ENCODE measurements at regions not wholly inside any gene's neighbourhood (a gene's known extent, or its start where the extent isn't known, plus 50 kb on each side); places are given as distances from the start of the nearest gene placed in this dataset.

DNA sequence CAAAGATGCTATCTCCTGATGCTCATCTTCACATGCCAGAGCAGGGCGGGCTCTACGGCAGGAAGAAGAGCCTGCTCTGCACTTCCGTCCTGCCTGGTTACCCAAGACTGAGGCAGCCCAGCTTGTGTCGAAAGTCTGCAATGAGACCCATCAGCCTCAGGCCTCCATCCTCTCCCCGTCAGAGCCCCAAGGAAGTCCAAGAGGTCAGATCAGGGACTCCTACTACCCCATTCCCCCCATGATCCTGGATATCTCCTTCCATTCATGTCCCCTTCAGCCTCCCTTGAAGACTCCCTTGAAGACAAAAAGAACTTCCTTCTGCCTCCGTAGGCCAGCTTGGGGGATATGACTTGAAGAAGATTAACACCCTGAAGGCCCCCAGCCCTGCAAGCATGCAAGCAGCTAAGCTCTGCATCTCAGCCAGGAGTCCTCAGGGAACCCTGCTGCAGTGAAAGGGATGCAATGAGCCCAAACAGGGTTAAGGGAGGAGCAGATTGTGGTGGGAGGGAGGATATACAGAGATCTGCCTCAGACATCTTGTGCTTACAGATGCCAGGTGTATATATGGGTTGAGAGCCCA is 85.6 kb downstream of the TRIM29 start:
- TF ChIP-seq, protein P1, sequence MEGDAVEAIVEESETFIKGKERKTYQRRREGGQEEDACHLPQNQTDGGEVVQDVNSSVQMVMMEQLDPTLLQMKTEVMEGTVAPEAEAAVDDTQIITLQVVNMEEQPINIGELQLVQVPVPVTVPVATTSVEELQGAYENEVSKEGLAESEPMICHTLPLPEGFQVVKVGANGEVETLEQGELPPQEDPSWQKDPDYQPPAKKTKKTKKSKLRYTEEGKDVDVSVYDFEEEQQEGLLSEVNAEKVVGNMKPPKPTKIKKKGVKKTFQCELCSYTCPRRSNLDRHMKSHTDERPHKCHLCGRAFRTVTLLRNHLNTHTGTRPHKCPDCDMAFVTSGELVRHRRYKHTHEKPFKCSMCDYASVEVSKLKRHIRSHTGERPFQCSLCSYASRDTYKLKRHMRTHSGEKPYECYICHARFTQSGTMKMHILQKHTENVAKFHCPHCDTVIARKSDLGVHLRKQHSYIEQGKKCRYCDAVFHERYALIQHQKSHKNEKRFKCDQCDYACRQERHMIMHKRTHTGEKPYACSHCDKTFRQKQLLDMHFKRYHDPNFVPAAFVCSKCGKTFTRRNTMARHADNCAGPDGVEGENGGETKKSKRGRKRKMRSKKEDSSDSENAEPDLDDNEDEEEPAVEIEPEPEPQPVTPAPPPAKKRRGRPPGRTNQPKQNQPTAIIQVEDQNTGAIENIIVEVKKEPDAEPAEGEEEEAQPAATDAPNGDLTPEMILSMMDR (IDR thresholded peaks at IDR 0.05) = no peak
- no peak overlapping the region for H3K4me3 Mint-ChIP-seq
- intact Hi-C loops (cut with DNase I, micrococcal nuclease) = no loop called here
- no peaks in the 10 kb centered on the region for H3K36me3 ChIP-seq (ENCODE audit: insufficient read depth, low read length)
- DNase-seq = no peak
- POLR2A ChIA-PET = no interaction called here
- no peak overlapping the region for H3K27ac Mint-ChIP-seq
- peaks cover 5% of the 10 kb centered on the region for H3K9me3 Mint-ChIP-seq
- ATAC-seq (ENCODE audit: poor library complexity) = no peak
- H3K9me3 ChIP-seq (ENCODE audit: control insufficient read depth in 1 of 2, insufficient read depth in 1 of 2, low read length in 2 of 2) = peaks cover 7 to 14% of the 10 kb centered on the region in 2 experiments
- no peaks in the 10 kb centered on the region for H3K36me3 Mint-ChIP-seq (ENCODE audit: low read depth)
- H3K4me1 Mint-ChIP-seq (ENCODE audit: low read depth) = no peaks in the 10 kb centered on the region
- peaks cover 33% of the 10 kb centered on the region for H3K27me3 Mint-ChIP-seq
- H3K27ac ChIP-seq (ENCODE audit: low read depth in 1 of 2, low read length in 2 of 2) = no peak overlapping the region
- H3K4me3 ChIP-seq (ENCODE audit: low read length) = no peak overlapping the region
- CTCF ChIA-PET = interaction anchor here (0.7 kb wide), 1 partner anchor 96 kb away, joined by 4 read pairs; no protein-coding TSS in a partner anchor
- H3K4me1 ChIP-seq (ENCODE audit: insufficient read depth, low read length) = no peaks in the 10 kb centered on the region
- no peaks in the 10 kb centered on the region for H3K27me3 ChIP-seq (ENCODE audit: control insufficient read depth in 1 of 2, insufficient read depth in 2 of 2, low read length in 2 of 2)

DNA sequence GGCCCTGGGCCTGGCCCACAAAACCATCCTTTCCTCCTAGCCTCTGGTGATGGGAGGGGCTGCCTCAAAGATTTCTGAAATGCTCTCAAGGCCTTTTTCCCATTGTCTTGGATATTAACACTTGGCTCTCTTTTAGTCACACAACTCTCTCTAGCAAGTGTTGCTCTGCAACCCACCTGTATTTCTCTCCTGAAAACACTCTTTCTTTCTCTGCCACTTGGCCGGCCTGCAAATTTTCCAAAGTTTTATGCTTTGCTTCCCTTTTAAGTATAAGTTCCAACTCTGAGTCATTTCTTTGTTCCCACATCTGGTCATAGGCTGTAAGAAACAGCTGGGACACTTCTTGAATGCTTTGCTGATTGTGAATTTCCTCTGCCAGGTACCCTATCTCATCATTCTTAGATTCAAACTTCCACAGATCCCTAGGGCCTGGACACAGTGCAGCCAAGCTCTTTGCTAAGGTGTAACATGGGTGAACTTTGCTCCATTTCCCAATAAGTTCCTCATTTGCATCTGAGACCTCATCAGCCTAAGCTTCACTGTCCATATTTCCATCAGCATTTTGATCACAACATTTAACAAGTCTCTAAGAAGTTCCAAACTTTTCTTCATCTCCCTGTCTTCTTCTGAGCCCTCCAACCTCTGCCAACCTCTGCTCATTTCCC is 93.8 kb downstream of the TRIM29 start:
- ChIA-PET CTCF (no interaction called here), POLR2A (no interaction called here)
- Histone ChIP-seq H3K4me3 (ENCODE audit: low read length) (no peak overlapping the region), H3K36me3 (ENCODE audit: insufficient read depth, low read length) (no peaks in the 10 kb centered on the region), H3K4me1 (ENCODE audit: insufficient read depth, low read length) (no peaks in the 10 kb centered on the region), H3K27ac (ENCODE audit: low read depth in 1 of 2, low read length in 2 of 2) (no peak overlapping the region), H3K9me3 (ENCODE audit: control insufficient read depth in 1 of 2, insufficient read depth in 1 of 2, low read length in 2 of 2) (peaks cover 9 to 16% of the 10 kb centered on the region in 2 experiments), H3K27me3 (ENCODE audit: control insufficient read depth in 1 of 2, insufficient read depth in 2 of 2, low read length in 2 of 2) (peaks cover 0 to 7% of the 10 kb centered on the region in 2 experiments)
- no peak for ATAC-seq (ENCODE audit: poor library complexity)
- H3K27ac Mint-ChIP-seq = no peak overlapping the region
- no peaks in the 10 kb centered on the region for H3K4me1 Mint-ChIP-seq (ENCODE audit: low read depth)
- DNase-seq = no peak
- H3K36me3 Mint-ChIP-seq (ENCODE audit: low read depth) = no peaks in the 10 kb centered on the region
- no peak overlapping the region for H3K4me3 Mint-ChIP-seq
- peaks cover 27% of the 10 kb centered on the region for H3K27me3 Mint-ChIP-seq
- peaks cover 13% of the 10 kb centered on the region for H3K9me3 Mint-ChIP-seq
- TF ChIP-seq, protein P1 (IDR thresholded peaks at IDR 0.05) = no peak
- intact Hi-C loops (cut with DNase I, micrococcal nuclease) = no loop called here

DNA sequence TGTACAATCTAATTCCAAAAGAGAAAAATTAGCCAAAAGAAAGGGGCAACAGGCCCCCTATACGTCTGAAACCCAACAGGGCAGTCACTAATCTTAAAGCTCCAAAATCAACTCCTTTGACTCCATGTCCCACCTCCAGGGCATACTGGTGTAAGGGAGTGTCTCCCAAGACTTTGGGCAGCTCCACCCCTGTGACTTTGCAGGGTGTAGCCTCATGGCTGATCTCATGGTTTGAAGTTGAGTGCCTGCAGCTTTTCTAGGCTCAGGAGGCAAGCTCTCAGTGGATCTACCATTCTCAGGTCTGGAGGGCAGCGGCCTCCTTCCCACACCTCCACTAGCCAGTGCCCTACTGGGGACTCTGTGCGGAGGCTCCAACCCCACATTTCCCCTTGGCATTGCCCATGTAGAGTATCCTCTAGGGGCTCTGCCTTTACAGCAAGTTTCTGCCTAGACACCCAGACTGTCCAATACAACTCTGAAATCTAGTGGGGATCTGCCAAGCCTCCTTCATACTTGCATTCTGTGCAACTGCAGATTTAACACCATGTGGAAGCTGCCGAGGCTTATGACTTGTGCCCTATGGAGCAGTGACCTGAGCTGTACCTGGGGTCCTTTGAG is 94.5 kb downstream of the TRIM29 start:
- Mint-ChIP-seq H3K27ac (no peak overlapping the region), H3K27me3 (peaks cover 31% of the 10 kb centered on the region), H3K4me1 (ENCODE audit: low read depth) (no peaks in the 10 kb centered on the region), H3K36me3 (ENCODE audit: low read depth) (no peaks in the 10 kb centered on the region), H3K9me3 (peaks cover 13% of the 10 kb centered on the region), H3K4me3 (no peak overlapping the region)
- ChIA-PET POLR2A (no interaction called here), CTCF (no interaction called here)
- ATAC-seq (ENCODE audit: poor library complexity) (no peak), DNase-seq (no peak)
- peaks cover 0 to 7% of the 10 kb centered on the region in 2 experiments for H3K27me3 ChIP-seq (ENCODE audit: control insufficient read depth in 1 of 2, insufficient read depth in 2 of 2, low read length in 2 of 2)
- no peaks in the 10 kb centered on the region for H3K4me1 ChIP-seq (ENCODE audit: insufficient read depth, low read length)
- no peak overlapping the region for H3K27ac ChIP-seq (ENCODE audit: low read depth in 1 of 2, low read length in 2 of 2)
- H3K36me3 ChIP-seq (ENCODE audit: insufficient read depth, low read length) = no peaks in the 10 kb centered on the region
- intact Hi-C loops (cut with DNase I, micrococcal nuclease) = no loop called here
- TF ChIP-seq, protein P1 (IDR thresholded peaks at IDR 0.05) = no peak
- peaks cover 9 to 16% of the 10 kb centered on the region in 2 experiments for H3K9me3 ChIP-seq (ENCODE audit: control insufficient read depth in 1 of 2, insufficient read depth in 1 of 2, low read length in 2 of 2)
- H3K4me3 ChIP-seq (ENCODE audit: low read length) = no peak overlapping the region
